DMS 273 (cell line): ENCODE measurements at regions not wholly inside any gene's neighbourhood (a gene's known extent, or its start where the extent isn't known, plus 50 kb on each side); places are given as distances from the start of the nearest gene placed in this dataset.

Experiments
- DNase-seq: peaks from one replicate; lab custom pipeline; 2025; ENCODE audit not compliant: unreplicated experiment; lab: John Stamatoyannopoulos, UW

GRCh38 chr10:78624791-78625190, 444.0 kb upstream of the ZMIZ1 start:
- no peak for DNase-seq

DNA sequence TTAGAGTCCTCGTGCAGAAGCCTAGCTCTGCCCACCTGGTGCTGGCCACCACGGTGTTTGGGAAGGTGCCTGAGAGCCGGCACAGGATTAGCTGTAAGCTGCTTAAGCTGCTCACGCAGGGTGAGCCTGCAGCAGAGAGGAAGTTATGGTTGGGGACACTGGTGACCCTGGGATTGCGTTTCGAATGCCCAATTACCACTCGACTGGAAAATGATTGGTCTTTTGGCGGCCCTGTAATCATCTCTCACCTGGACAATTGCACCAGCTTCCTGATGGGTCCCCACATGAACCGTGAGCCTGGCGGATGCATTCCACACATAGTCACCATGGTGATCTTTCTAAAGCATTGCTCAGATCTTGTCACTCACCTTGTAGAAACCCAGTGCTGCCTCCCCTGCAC, 442.3 kb upstream of the ZMIZ1 start:
- no peak for DNase-seq

DNA sequence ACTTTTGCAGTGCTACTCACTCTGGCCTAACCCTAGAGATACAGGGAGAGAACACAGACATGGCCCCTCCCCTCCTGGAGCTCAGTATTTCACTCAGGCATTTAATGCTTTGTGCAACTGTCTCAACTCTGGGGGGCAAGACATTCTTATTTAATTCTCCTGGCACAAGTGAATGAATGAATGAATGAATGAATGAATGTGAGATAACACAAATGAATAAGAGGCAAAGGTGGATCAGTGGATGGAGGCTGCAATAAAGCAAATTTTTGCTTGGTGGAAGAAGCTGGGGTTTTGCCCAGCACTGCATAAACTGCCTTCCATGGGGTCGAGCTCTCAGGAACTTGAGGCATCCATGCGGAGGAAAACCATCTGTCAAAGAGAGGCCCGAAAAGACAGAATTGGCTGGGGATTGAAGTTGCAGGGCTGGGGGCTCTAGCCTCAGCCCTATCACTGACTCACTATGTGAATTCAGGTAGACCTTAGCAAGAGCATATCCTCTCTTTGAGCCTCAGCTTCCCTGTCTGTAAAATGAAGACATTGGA, 441.4 kb upstream of the ZMIZ1 start:
- peak; percentile 86 for DNase-seq

DNA sequence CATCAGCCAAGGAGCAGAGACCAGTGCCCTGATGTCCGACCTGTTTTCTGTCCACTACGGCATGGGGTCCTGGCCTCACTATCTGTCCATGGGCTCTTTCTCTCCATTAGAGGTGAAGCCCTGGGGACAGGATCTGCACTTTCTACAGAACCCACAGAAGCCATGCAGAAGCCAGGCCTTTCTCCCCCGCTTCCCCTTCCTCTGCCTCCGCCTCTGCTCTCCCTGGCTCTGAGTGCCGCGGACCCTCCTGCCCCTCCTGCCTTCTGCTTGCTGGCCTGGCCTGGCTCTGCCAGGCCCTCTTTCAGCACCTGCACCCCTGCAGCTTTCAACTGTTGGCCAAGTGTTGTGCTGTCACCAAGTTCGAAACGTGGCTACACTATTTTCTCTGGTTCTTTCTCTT, 439.8 kb upstream of the ZMIZ1 start:
- no peak for DNase-seq

DNA sequence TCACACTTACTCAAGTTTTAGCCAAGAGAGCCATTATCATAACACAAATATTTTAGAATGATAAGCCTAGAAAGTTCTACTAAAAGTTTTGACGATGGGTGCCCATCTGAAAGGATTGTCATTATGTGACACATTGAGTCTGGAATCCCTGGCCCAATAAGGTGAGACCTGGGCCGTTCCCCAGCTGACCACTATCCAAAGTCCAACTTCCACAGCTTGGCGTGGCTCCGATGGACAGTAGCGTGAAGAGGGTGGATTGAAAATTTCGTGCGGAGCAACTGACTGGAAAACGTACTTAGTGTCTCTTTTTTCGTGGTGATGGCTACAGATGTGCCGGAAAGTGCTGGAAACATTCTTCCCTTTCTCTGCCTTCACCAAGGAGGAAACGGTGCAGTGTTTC, 439.0 kb upstream of the ZMIZ1 start:
- DNase-seq: no peak

GRCh38 chr10:78630944-78631838, 437.6 kb upstream of the ZMIZ1 start:
- DNase-seq: peak; percentile 80

DNA sequence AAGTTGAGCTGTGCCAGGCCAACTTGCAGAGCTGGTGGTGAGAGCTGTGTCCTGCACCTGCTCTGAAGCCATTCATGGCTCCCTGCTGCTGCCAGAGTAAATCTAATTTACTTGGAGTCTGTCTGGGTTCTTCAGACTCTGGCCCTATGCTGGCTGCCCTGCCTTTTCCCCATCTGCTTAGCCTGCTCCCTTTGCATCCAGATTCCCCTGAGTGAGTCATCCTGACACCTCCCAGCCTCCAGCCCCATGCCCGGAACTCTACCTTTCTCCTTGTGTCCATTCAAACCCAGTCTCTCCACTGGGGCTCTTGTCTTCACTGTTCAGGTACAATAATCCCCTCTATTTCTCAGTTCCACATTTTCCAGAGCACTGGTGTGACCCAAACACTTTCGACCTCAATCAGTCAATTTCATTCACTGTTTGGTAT, 434.4 kb upstream of the ZMIZ1 start:
- DNase-seq: peak; percentile 69

DNA sequence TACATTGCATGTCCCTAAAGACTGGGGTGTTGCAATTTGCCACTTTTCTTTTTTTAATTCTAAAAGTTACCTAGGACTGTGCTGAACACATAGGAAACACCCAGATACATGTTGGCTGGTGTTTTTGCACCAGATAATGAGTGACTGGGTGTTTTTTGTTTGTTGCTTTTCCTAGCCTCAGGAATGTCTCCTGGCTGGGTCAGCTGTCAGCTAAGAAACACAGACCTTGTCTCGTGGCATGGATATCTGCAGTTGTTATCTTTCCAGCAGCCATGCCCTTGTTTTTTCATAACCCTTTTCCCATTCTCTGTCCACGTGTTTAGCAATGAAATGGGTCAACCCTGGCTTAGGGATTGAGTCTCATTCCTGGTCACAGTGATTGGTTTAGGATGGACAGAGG, 433.9 kb upstream of the ZMIZ1 start:
- no peak for DNase-seq

DNA sequence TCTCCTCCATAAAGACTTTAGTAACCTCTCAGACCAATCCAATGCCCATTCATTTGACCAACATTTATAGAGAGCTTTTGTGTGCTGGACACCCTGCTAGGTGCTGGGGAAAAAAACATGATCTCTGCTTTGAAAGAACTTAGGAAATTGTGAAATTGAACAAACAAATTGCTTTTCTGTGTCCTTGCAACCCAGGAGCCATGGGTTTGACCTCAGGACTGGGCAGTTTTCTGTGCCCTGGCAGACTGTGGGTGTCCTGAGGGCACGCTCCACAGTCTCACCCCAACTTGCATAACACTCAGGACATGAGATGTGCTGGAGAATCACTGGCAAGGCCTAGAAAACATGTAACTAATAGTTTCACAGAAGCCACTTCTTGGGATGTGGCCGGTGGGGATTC, 429.1 kb upstream of the ZMIZ1 start:
- DNase-seq: no peak

- DNase-seq: no peak
Observed at GRCh38 chr10:78640796-78641636, 427.8 kb upstream of the ZMIZ1 start.

- DNase-seq: no peak
Observed at GRCh38 chr10:78641693-78642092, 427.1 kb upstream of the ZMIZ1 start.

- DNase-seq: no peak
Observed at GRCh38 chr10:78642269-78642816, 426.4 kb upstream of the ZMIZ1 start.

- no peak for DNase-seq
Observed at GRCh38 chr10:78643513-78643912, 425.3 kb upstream of the ZMIZ1 start.

- DNase-seq: no peak
Observed at GRCh38 chr10:78644550-78644949, 424.2 kb upstream of the ZMIZ1 start.

- no peak for DNase-seq
Observed at GRCh38 chr10:78645169-78645686, 423.5 kb upstream of the ZMIZ1 start.

- DNase-seq: no peak
Observed at GRCh38 chr10:78645975-78646374, 422.8 kb upstream of the ZMIZ1 start.

- DNase-seq: no peak
Observed at GRCh38 chr10:78648256-78648860, 420.4 kb upstream of the ZMIZ1 start.

DNA sequence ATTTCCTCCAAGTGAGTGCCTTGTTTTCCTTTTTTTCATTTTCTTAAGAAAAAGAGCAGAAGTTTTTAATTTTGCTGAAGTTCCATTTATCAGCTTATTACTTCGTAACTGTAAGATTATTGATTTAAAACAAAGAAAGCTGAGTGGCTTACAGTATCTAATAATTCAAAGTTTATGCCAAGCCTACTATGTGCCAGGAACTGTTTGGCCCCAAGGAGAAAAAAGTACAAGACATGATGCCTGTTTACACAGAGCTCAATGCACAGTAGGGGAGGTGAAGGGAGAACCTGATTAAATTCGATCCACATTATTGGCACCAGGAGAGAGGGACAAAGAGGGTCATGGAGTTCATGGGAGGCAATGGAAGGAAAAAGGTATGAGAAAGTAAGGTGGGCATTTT, 419.3 kb upstream of the ZMIZ1 start:
- DNase-seq: no peak

GRCh38 chr10:78650122-78650521, 418.6 kb upstream of the ZMIZ1 start:
- no peak for DNase-seq

GRCh38 chr10:78651287-78651686, 417.5 kb upstream of the ZMIZ1 start:
- DNase-seq: no peak

DNA sequence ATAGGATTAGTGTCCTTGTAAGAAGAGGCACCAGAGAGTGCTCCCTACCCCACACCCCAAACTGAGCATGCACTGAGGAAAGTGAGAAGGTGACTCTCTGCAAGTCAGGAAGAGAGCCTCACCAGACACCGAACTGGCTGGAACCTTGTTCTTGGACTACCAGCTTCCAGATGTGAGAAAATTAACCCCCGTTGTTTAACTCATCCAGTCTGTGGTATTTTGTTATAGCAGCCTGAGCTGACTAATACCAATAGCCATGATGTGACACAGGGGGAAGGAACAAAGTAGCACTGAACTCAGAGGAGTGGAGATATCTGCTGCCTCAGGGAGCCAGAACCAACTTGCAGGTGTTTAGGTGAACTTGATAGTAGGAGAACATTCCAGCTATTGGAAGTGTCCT, 415.2 kb upstream of the ZMIZ1 start:
- no peak for DNase-seq
